Activated T-cell treated with anti-CD3 and anti-CD28 coated beads, Interleukin-2, amount 50 U/mL, for 72 hours (primary cell): ENCODE measurements at regions not wholly inside any gene's neighbourhood (a gene's known extent, or its start where the extent isn't known, plus 50 kb on each side); places are given as distances from the start of the nearest gene placed in this dataset.
"Not testable (repeated sequence)": the region's sequence is repeated elsewhere in the genome, so short reads cannot be mapped to it uniquely, and the experiment has no call there.

ENCODE experiments used
- ATAC-seq, 2 donors: fragments of 150-1000 bp; cut with Tn5 transposase; replicated peaks in 1 of 2; 2 replicates each; pipeline ENCODE4 v1.10.0; 2021; ENCODE audit warnings: moderate library complexity in 2 of 2, mild to moderate bottlenecking in 1 of 2
- DNase-seq, 2 donors: peaks; one replicate each; pipeline ENCODE4 v3.0.0; 2021 to 2022; ENCODE audit warnings: mixed read lengths in 1 of 2
- H3K27ac Mint-ChIP-seq: one replicate; pipeline ENCODE4 v1.8.0; 2022; ENCODE audit warnings: mild to moderate bottlenecking, moderate library complexity, mixed read lengths
- H3K27me3 Mint-ChIP-seq: one replicate; pipeline ENCODE4 v1.8.0; 2022; ENCODE audit warnings: low read depth, mixed read lengths
- H3K36me3 Mint-ChIP-seq, 2 donors: one replicate each; pipeline ENCODE4 v1.8.0; 2022; ENCODE audit warnings: mixed read lengths in 2 of 2, mild to moderate bottlenecking in 1 of 2; ENCODE audit not compliant: insufficient read depth in 2 of 2
- H3K4me1 Mint-ChIP-seq: one replicate; pipeline ENCODE4 v1.8.0; 2022; ENCODE audit warnings: low read depth, mixed read lengths
- H3K4me3 Mint-ChIP-seq, 2 donors: one replicate each; pipeline ENCODE4 v1.8.0; 2022; ENCODE audit warnings: mild to moderate bottlenecking in 2 of 2, mixed read lengths in 2 of 2, moderate library complexity in 2 of 2
- H3K9me3 Mint-ChIP-seq, 2 donors: one replicate each; pipeline ENCODE4 v1.8.0; 2022; ENCODE audit warnings: mixed read lengths in 2 of 2

DNA sequence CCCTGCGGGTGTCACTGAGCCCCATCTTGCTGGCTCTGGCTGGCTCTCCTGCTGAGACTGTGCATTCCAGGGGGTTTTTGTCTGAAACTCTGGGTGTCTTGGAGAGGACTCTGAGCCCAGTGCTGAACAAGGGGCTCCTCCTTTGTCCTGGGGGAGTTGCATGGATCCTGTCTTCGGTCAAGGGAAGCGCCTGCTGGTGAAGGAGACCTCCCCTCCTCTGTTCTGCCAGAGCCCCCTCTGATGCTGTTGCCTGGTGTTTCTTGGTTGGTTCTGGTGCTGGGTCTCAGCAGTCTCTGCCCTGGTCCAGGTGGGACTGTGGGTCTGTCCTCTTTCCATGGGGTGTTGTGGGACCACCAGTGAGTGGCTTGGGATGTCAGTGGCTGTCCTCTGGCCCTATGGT, 380.9 kb downstream of the TMEM121 start:
- Mint-ChIP-seq H3K27me3 (no peaks in the 10 kb centered on the region), H3K4me3 (no peak overlapping the region), H3K4me1 (no peaks in the 10 kb centered on the region), H3K27ac (no peak overlapping the region), H3K9me3 (no peaks in the 10 kb centered on the region), H3K36me3 (no peaks in the 10 kb centered on the region)
- no peak for DNase-seq
- ATAC-seq: no peak

DNA sequence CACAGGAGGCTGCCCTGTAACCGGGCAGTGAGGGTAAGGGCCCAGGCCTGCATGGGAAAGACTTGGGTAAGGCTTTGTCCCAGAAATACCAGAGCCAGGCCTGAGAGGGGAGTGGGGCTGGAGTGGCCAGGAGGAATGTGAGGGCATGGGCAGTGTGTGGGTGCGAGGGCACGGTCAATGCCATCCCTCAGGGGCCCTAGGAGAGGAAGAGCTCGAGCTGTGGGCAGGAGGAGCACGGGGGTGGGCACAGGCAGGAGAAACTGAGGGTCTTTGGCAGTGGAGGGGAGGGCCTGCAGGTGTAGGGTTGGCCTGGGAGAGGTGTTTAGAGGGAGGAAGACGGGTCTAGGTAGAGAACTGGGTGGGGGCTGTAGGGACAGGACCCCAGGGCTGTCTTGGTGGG, 381.6 kb downstream of the TMEM121 start:
- DNase-seq (no peak), ATAC-seq (no peak)
- no peaks in the 10 kb centered on the region for H3K36me3 Mint-ChIP-seq
- H3K4me3 Mint-ChIP-seq: no peak overlapping the region
- no peak overlapping the region for H3K27ac Mint-ChIP-seq
- no peaks in the 10 kb centered on the region for H3K9me3 Mint-ChIP-seq
- H3K27me3 Mint-ChIP-seq: no peaks in the 10 kb centered on the region
- no peaks in the 10 kb centered on the region for H3K4me1 Mint-ChIP-seq

DNA sequence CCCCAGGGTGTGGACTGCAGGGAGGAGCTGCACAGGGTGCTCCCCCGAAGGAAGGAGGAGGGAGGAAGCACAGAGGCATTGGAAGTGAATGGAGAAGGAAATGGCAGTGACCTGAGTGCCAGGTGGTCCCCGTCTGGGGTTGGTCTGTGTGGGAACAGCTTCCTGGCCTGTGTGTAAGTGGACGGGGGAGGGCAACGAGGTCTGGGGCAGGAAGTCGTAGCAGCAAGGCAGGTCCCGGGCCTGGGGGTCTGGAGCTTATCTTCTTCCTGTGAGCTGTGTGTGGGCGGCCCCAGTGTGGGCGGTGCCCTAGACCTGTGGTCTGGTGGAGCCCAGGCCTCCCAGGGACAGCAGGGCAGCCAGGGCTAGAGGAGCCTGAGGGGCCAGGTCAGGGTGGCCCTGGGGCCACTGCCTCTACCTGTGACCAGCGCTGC, 382.1 kb downstream of the TMEM121 start:
- H3K27me3 Mint-ChIP-seq: no peaks in the 10 kb centered on the region
- no peak overlapping the region for H3K4me3 Mint-ChIP-seq
- ATAC-seq (no peak), DNase-seq (no peak)
- H3K36me3 Mint-ChIP-seq: no peaks in the 10 kb centered on the region
- H3K4me1 Mint-ChIP-seq: no peaks in the 10 kb centered on the region
- no peaks in the 10 kb centered on the region for H3K9me3 Mint-ChIP-seq
- H3K27ac Mint-ChIP-seq: no peak overlapping the region

DNA sequence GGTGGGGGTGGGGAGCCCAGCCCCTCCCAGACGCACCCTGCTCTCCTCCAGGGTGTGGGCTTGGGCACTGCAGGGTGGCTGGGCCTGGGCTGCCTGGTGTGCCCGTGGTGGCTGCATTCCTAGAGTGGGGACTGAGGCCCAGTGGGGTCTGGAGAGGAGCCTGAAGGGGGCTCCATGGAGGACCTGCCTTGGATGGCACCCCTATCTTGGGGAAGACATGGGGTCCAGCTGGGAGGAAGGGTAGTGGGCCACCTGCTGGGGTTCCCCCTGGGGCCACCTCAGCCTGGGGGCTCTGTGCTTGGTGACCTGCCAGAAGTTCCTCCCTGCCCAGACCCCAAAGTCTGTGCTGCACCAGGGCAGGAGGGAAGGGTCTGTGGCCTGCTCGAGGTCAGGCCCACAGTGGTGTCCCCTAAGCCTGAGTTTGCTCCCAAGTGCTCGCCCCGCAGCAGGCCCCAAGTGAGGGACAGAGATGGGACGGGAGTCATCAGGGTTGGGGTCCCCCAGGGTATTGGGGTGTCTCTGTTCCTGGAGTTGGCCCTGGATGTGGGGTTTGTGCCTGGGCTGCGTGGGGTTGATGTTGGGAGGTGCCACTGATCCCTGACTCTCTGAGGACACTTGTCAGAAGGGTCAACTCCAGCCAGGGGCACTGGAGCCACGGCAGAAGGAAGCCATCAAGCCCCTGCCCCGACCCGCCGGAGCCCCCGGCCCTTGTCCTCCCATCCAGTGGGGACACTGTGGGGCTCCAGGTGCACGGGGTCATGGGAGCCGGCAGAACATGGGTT, 382.9 kb downstream of the TMEM121 start:
- no peak for ATAC-seq
- Mint-ChIP-seq H3K36me3 (no peaks in the 10 kb centered on the region), H3K4me1 (no peaks in the 10 kb centered on the region), H3K27ac (no peak overlapping the region), H3K27me3 (no peaks in the 10 kb centered on the region), H3K4me3 (no peak overlapping the region), H3K9me3 (no peaks in the 10 kb centered on the region)
- no peak for DNase-seq

DNA sequence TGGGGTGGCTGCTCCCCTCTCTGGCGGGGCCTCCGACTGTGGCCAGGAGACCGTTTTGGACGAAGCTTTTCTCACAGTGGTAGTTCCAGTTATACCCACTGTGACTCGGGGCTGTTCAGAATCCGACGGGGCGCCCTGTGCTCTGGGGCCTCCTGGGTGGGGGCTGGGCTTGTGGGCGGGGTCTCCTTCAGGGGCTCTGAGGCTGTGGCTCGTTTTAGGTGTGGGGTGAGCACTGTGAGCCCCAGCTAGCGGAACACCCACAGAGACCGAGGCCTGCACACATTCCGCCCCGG, 383.4 kb downstream of the TMEM121 start:
- not testable (repeated sequence) for H3K36me3 Mint-ChIP-seq, H3K4me3 Mint-ChIP-seq, H3K9me3 Mint-ChIP-seq, H3K4me1 Mint-ChIP-seq, H3K27ac Mint-ChIP-seq, ATAC-seq, DNase-seq, H3K27me3 Mint-ChIP-seq

DNA sequence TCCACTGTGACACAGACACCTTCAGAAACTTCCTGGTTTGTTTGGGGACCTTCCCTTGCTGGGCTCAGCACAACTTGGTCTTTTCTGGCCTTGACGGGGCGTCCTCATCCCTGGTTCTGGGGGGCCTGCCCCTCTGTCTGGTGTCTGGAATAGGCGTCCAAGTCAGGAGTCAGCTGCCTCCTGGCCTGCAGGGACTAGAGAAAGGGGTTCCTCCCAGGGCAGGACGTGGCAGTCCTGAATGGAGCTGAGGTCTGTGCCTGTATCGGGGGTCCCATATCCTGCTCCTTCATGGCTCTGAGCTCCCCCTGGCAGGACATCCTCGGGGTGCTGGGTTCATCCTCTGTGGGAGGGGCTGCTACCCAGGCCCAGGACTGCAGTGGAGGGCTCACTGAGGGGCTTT, 384.0 kb downstream of the TMEM121 start:
- Mint-ChIP-seq H3K36me3 (no peaks in the 10 kb centered on the region), H3K27ac (no peak overlapping the region), H3K9me3 (no peaks in the 10 kb centered on the region), H3K4me1 (no peaks in the 10 kb centered on the region), H3K4me3 (no peak overlapping the region), H3K27me3 (no peaks in the 10 kb centered on the region)
- DNase-seq (no peak), ATAC-seq (no peak)

DNA sequence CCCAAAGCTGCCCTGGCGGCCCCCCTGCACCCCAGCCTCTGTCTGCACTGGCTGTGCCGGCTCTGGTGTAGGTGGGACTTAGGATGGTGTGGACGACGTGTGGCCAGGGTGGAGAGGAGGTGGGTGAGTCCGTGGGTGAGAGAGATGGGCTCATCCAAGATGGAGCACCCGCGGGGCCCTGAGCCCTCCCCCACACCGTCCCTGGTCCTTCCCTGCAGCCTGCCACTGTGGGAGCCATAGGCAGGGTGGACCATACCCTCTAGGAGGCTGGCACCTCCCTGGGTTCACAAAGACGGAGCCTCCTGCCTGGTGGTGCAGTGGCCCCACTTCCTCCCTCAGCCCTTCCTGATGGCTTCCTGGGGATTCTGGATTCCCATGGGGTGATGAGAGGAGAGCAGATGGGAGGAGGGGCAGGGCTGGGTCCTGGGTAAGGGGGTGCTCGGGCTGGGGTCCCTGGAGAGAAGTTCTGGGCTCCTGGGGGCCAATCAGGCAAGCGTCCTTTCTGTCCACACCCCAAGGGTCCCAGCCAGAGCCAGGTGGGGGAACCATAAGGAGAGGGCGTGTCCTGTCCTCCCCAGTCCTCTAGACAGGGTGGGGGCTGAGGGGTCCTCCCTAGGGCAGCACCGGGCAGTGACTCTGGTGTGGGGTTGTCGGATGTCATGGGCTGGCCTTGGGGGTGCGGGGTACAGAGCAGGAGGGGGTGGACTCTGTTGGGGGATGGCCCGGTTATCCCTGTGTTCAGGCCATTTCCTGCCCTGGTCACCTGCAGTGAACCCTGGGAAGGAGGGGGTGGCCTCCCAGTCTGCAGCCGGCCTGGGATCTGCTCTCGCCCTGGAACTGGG, 384.8 kb downstream of the TMEM121 start:
- no peaks in the 10 kb centered on the region for H3K4me1 Mint-ChIP-seq
- H3K27me3 Mint-ChIP-seq: no peaks in the 10 kb centered on the region
- DNase-seq: no peak
- no peak overlapping the region for H3K27ac Mint-ChIP-seq
- peaks cover 0 to 4% of the 10 kb centered on the region in 2 donors for H3K36me3 Mint-ChIP-seq
- no peak overlapping the region for H3K4me3 Mint-ChIP-seq
- H3K9me3 Mint-ChIP-seq: no peaks in the 10 kb centered on the region
- no peak for ATAC-seq

DNA sequence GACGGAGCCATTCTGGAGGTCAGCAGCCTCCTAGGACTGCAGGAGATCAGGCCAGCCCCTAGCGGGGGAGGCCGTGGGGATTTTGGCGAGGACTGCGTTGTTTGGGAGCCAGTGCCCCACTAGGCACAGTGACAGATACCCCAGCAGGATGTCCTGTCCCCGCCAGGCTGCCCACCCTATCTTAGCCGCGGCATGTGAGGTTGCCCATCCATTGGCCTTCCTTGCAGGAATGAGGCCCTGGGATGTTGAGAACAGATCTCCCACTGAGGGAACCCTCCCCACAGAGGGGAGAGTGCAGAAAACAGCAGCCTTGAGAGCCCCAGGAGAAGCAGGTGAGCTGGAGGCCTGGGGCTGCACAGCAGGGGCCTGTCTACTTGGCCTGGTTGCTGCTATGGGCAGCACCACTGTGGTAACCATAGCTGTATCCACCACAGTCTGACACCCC, 385.5 kb downstream of the TMEM121 start:
- not testable (repeated sequence) for ATAC-seq, H3K27ac Mint-ChIP-seq, H3K27me3 Mint-ChIP-seq, H3K36me3 Mint-ChIP-seq, H3K4me1 Mint-ChIP-seq, DNase-seq, H3K9me3 Mint-ChIP-seq, H3K4me3 Mint-ChIP-seq

DNA sequence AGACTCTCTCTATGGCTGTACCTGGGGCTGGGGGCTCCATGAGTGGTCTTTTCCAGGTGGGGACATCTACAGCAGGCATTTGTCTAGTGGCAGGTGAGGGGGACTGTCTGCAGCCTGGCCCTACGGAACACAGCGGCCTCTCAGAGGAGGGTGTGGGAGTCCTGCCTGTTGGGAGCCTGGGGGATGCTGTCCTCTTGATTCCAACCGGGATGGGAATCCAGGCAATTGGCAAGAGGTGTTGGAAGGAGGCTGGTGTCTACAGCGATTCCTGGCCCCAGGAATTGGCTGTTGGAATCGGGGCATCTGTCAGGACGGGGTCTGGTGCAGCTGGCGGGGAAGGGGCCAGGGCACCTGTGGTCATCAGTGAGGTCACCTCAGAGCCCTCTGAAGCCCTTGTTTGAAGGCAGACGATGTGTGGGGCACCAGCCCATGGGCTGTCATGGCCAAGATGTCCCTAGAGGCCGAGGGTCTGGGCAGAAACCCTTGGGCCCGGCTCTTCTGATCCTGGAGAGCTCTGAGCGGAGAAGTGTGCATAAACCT, 386.3 kb downstream of the TMEM121 start:
- H3K9me3 Mint-ChIP-seq: no peaks in the 10 kb centered on the region
- H3K27ac Mint-ChIP-seq: no peak overlapping the region
- no peak overlapping the region for H3K4me3 Mint-ChIP-seq
- ATAC-seq (no peak), DNase-seq (no peak)
- peaks cover 0 to 5% of the 10 kb centered on the region in 2 donors for H3K36me3 Mint-ChIP-seq
- peaks cover 5% of the 10 kb centered on the region for H3K27me3 Mint-ChIP-seq
- no peaks in the 10 kb centered on the region for H3K4me1 Mint-ChIP-seq

DNA sequence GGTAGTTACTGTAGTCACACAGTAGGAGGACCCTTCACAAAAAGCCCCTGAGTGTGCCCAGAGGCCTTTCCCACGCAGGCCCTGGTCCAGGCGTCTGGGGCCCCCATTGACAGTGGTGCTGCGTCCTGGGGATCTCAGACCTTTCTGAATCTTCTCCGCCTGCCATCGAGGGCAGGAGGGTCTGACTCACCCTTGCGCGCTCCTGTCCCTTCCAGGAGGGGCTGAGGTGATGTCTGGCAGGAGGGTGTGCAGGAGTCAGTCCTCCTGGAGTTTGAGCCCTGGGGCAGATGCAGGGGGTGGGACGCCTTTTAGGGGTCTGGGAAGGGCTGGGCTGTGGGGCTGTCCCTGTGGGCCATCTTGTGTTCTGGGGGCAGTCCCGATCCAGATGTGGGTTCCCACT, 386.8 kb downstream of the TMEM121 start:
- DNase-seq (no peak), ATAC-seq (no peak)
- Mint-ChIP-seq H3K4me1 (no peaks in the 10 kb centered on the region), H3K27ac (no peak overlapping the region), H3K36me3 (peaks cover 0 to 5% of the 10 kb centered on the region in 2 donors), H3K4me3 (no peak overlapping the region), H3K9me3 (no peaks in the 10 kb centered on the region), H3K27me3 (peaks cover 7% of the 10 kb centered on the region)

DNA sequence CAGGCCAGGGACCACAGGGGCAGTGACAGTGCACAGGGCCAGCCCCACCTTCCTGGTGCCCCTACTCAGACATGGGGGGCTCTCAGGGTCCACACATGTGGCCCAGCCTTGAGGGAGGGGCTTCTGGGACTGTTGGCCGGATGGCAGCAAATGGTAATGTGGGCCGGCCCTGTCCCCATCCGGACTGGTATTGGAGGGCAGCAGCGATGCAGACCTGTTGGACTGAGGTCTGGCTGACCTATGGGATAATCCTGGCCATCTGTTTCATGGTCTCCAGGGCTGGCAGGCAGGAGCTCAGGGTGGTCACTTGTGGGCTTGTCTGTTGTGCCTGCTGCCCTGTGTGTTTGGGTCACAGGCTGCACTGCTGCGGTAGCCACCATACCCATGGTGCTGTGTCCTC, 387.5 kb downstream of the TMEM121 start:
- H3K4me1 Mint-ChIP-seq: no peaks in the 10 kb centered on the region
- DNase-seq (no peak), ATAC-seq (no peak)
- H3K27me3 Mint-ChIP-seq: peaks cover 7% of the 10 kb centered on the region
- no peak overlapping the region for H3K27ac Mint-ChIP-seq
- peaks cover 0 to 5% of the 10 kb centered on the region in 2 donors for H3K36me3 Mint-ChIP-seq
- H3K4me3 Mint-ChIP-seq: no peak overlapping the region
- H3K9me3 Mint-ChIP-seq: no peaks in the 10 kb centered on the region

DNA sequence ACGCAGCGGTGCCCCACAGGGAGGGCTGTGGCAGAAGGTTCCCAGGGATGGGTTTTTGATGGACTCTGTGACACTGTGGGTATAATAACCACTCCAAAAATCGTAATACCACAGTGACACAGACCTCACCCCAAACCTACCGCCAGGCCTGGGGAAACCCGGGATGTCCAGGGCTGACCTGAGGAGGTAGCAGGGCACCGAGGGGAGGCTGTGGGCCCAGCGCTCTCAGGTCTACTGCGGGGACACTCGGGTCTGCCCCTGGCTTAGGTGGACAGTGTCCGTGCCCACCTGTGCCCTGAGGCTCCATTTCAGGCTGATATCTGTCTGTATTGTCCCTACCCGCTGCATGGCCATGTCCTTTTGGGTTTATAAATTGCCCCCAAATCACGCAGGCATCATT, 387.9 kb downstream of the TMEM121 start:
- ATAC-seq: not testable (repeated sequence)

DNA sequence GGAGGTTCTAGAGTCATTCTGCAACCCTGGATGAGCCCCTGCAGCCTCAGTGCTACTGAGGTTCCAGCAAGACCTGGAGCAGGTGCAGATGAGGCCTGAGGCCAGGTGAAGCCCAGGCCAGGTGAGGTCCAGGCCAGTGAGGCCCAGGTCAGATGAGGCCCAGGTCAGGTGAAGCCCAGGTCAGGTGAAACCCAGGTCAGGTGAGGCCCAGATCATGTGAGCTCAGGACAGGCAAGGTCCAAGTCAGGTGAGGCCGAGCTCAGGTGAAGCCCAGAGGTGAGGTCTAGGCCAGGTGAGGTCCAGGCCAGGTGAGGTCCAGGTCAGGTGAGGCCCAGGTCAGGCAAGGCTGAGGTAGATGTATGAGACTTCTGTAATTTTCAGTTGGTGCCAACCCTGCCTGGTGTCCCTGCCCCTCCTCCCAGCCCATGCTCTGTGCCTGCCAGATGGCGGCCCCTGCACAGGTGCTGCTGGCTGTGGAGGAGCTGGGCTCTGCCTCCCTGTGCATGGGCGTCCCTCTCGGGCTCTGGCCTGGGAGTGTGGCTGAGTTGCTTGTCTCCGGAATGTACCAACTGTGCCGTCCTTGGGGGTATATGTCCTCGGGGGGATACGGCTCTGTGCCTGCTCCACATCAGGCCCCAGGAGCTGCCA, 388.5 kb downstream of the TMEM121 start:
- Mint-ChIP-seq H3K9me3 (no peaks in the 10 kb centered on the region), H3K4me3 (no peak overlapping the region), H3K27me3 (peaks cover 7% of the 10 kb centered on the region), H3K36me3 (peaks cover 0 to 5% of the 10 kb centered on the region in 2 donors), H3K27ac (no peak overlapping the region), H3K4me1 (no peaks in the 10 kb centered on the region)
- no peak for DNase-seq
- no peak for ATAC-seq

More for the DNA sequence above, 387.9 kb downstream of the TMEM121 start:
- H3K9me3 Mint-ChIP-seq, H3K4me1 Mint-ChIP-seq, H3K27me3 Mint-ChIP-seq, H3K4me3 Mint-ChIP-seq, H3K27ac Mint-ChIP-seq, H3K36me3 Mint-ChIP-seq, DNase-seq: not testable (repeated sequence)
